NCI-H2171 (cell line): ENCODE measurements at regions not wholly inside any gene's neighbourhood (a gene's known extent, or its start where the extent isn't known, plus 50 kb on each side); places are given as distances from the start of the nearest gene placed in this dataset.

Source experiments
- DNase-seq: peaks from one replicate; lab custom pipeline; 2025; lab: John Stamatoyannopoulos, UW

DNA sequence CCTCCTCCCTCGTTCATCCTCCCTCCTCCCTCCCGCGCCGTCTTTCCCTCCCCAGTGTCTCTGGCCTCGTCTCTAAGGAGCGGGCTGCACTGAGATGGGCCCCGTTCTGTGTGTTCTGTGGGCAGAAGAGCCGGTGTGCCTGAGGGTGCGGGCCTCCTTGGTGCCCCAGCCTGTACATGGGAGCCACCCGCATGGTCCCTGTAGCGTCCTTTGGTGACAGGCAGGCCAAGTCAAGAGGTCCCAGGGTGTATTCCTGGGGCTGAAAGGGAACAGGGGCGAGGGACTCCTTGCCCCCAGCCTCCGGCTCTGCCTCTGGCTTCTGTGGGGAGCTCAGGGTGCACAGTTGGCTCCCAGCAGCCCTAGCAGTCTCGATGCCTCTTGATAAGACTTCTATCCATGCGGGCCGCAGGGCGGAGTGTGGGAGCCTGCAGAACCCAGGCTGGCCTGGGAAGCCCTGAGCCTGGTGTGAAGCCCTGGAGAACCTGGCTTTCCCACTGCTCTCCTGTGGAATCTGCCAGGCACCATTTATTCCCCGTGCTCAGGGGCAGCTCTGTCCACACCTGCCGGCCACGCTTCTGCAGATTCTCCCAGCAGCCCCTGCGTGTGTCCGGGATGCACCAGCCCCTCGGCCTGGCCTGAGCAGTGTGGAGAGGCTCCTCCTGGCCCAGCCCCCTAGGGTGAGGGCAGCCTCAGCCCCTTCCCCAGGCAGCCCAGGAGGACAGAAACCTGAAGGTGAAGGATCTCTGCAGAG is 181.3 kb downstream of the KIF26A start:
- DNase-seq, result no peak

DNA sequence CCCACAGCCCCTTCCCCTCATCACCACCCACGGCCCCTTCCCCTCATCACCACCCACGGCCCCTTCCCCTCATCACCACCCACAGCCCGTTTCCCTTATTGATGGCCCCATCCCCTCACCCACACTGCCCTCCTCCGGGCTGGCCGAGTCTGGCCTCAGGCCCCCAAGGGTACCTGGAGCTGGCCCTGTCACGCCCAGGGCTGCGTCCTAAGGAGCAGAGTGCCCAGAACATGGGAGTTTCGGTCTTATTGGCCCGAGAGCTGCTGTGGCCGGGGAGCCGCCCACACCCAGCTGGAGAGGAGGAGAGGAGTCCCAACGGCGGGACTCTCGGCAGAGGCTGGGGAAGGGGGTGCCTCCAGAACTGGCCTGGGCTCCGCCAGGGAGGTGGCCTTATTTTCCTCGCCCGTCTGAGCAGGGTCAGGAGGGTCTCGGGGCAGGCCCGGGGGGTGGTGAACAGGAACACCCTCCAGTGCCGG is 182.3 kb downstream of the KIF26A start:
- no peak for DNase-seq

DNA sequence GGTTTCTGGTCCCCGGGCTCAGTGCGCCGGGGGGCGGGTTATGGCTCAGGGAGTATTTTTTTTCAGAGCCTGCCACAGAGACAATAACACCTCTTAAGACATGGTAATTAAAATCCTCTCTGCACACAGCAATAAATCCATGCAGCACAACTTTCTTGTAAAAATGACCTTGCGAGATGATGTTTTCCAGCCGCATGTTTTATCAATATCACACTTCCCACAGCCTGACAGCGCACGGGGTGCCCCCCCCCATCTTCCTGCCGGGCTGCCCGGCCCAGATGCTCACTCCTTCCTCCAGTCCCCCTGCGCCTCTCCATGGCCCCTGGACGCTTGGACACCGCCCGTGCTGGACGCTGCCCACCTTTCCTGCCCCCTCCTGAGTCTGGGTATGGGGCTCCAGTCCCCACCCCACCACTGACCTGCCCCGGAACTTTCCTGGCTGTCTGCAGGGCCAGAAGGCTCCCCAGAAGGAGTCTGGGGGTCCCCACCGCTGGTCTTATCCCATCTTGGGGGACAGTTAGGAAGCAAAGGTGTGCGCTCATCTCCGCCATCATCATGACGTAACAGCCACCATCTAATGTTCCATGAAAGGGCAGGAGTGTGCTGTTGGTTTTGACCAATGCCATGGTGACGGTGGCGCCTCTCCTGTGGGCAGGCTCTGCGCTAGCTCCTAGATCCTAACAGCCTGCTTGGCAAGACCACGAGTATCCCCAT is 182.9 kb downstream of the KIF26A start:
- no peak for DNase-seq

DNA sequence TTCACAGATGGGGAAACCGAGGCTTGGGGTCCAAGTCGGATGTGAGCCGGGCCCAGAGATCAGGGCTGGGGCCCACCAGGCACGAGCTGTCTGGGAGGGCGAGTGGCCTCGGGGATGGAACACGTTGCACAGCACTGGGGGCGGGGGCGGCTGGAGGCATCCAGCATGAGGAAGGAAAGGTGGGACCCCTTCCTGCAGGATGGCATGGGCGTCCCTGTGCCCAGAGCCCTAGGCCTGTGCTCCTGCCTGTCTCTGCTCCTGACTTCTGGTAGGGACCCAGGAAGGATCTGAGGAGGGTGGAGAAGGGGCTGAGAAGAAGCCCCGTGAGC is 183.4 kb downstream of the KIF26A start:
- DNase-seq, result no peak

DNA sequence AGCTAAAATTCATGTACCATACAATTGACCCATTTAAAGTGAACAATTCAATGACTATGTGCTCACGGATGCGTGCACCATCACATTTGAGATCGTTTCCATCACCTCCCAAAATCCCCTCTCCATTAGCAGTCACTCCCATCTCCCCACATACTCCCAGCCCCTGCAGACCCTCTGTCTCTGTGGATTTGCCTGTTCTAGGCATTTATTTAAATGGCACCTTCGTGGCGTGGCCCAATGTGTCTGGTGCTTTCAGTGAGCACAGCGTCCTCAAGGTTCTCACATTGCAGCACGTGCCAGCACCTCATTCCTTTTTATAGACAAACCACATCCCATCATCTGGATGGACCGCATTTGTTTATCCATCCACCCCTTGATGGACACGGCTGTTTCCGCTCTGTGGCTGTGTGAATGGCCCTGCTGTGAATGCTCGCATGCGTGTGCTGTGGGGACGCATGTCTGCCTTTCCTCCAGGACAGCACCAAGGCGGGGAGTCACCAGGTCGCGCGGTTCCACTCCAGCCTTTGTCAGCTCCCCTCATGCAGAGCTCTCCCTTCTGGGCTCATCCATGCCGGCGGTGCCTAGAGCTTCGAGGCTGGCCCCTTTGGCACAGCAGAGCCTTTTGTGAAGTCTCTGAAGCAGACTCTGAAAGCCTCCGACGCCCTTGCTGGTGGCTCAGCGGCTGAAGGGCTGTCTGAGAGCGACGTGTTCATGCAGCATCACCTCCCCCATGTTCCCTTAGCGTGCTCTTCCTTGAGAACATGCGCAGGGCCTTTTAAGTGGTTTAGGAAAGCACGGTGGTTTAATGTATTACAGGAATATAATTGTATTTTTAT is 184.4 kb downstream of the KIF26A start:
- no peak for DNase-seq

DNA sequence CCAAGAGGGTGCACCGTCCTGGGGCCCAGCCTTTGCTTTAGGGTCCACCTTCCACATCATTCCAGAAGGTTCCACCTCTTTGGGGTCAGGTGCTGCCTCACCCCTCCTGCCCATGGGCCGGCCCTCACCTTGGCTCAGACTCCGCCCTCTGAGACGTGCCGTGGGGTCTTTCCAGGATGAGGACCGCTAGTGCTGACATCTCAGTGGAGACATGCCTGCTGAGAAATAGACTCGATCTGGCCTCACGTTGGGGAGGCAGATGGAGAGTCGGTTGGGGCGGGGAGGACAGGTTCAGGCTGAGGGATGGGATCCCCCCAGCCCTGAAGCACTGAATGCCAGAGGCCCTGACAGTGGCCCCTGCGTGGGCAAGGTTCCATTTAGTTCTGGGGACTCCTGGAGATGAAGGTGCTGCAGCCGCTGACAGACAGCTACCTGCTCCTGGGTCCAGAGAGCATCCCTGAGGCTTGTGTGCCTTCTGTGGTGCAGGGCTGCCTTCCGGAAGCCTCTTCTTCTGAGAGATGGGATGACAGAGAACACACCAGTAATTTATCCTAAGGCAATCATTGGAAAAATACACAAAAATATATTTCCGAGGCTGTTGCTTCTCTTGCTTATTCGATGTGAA is 185.3 kb downstream of the KIF26A start:
- no peak for DNase-seq

DNA sequence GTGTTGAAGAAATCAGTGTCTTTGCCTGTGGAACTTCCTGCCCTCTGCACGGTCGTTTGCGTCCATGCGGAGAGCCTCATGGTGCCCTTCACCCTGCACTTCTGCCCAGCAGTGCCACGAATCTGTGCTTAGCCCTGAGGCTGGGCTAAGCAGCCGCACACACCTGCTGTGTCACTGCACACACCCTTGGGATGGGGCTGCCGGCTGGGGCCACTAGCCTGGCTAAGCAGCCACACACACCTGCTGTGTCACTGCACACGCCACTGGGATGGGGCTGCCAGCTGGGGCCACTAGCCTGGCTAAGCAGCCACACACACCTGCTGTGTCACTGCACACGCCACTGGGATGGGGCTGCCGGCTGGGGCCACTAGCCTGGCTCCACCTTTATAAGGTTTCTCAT is 188.5 kb downstream of the KIF26A start:
- DNase-seq, result no peak

DNA sequence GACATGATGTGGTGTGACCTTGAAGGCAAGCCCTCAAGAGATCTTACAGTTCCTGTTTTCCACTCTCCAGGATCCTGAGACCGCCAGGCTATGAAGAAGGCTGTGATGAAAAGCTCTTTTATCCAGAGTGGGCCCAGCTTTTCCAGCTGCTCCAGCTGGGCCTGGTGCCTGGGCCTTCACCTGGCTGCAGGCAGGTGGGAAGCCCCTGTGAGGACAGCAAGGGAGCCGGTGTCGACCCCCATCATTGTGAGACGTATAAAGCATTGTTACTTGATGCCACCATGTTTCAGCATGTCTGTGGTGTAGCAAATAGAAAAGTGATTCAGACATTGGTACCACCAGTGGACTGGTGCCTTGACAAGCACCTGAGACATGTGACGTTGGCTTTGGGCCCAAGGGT is 190.2 kb downstream of the KIF26A start:
- DNase-seq, result no peak

DNA sequence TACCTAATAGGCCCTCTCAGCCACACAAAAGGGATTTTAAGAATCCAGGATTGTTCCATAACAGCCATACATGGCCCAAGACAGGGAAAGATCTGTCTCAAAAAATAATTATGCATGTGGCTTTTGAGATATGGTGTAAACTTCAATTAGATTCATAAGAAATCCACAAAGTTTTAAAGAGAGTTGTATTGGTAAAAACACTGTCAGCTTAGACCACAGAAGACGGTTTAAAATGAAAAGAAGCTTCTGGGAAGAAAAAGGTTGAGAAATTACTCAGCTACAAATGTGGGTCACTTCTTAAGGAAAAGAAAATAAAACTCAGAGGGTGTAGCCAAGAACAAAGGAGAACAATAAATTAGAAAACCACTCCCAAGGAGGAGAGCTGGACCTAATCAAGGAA is 191.4 kb downstream of the KIF26A start:
- DNase-seq, result no peak

DNA sequence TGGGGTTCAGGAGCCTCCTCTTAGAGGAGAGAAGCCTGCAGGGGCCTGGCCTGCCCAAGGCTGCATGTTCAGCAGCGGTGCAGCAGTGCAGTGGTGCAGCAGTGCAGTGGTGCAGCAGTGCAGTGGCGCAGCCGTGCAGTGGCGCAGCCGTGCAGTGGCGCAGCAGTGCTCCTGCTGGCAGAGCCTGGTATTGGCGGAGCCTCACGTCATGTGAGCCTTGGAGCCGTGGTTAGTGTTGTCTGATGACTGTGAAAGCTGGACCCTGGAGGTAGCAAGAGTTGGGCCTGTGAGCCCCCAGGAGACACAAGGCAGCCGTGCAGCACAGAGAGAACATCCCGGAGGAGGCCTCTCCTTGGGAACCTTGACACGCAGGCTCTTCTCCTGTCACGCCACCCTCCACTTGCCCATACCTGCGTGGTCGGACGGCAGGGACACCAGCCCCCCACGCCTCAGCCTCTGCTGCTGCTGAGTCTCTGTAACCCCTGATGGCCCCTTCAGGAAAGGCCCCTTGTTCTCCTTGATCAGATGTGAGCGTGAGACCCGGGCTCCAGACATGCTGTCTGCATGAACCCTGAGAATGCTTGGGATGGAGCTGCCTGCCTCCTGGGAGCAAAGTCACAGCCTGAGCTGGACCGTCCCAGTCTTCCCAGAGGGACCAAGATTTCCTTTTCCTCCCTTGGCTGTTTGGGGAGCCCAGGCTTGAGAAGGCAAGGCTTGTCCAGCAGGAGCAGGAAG is 193.7 kb downstream of the KIF26A start:
- no peak for DNase-seq

DNA sequence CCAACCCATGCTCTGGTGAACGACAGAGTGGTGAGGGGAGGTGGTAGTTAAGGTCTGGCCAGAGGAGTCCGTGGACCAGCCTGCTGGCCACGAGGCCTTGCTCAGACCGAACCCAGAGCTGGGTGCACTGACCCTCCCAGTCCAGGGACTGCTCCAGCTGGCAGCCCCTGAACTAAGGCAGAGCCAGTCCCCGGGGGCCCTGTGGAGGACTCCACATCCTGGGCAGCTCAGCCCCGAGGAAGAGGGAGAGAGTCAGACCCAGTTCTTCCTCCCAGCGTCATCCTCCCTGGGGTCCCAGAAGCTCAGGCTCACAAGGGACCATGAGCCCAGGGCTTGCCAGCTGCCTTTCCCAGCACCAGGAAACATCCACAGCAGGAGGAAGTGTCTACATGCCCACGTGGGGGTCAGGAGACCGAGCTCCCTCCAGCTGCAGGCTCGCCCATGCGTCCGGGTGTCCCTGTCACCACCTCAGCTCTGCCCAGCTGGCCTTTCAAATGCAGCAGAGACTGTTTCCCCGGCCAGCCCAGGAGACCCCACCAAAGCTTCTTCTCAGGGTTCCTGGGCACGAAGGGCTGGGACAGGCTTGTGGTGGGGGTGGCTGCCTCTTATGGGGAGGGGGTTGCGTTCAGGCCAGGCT is 194.4 kb downstream of the KIF26A start:
- DNase-seq, result no peak

DNA sequence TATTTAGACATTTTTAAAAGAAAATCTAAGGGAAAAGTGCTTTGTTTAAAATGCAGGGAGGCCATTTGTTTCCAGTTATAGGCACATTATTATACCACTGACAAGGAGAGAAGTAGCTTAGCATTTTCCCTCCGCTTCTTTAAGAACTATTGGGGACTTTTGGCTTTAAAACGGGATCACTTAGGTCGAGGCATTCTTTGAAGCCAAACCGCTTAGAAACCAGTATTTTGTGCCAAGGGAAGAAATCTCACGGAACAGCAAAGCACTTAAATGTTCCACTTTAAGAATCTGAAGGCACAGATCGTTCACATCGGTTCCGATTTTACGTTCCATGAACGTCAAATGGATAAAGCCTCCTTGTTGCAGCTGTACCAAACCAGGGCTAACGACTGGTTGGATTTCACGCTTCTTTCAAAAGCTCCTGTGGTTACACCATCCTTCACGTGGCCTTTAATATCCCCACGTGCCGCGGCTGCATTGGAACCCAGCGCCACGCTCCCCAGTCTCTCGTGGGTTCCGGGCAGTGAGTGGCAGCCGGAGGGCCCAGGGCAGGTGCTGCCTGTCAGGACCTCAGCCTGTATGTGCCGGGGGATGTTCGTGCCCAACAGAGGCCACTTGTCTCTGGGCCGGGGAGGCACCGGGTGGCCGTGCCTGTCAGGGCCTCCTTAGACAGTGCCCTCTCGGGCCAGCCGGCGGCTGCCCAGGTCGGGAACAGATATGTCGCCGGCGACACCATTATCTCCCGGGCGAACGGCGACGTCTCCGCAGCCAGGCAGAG is 195.4 kb downstream of the KIF26A start:
- DNase-seq, result no peak

DNA sequence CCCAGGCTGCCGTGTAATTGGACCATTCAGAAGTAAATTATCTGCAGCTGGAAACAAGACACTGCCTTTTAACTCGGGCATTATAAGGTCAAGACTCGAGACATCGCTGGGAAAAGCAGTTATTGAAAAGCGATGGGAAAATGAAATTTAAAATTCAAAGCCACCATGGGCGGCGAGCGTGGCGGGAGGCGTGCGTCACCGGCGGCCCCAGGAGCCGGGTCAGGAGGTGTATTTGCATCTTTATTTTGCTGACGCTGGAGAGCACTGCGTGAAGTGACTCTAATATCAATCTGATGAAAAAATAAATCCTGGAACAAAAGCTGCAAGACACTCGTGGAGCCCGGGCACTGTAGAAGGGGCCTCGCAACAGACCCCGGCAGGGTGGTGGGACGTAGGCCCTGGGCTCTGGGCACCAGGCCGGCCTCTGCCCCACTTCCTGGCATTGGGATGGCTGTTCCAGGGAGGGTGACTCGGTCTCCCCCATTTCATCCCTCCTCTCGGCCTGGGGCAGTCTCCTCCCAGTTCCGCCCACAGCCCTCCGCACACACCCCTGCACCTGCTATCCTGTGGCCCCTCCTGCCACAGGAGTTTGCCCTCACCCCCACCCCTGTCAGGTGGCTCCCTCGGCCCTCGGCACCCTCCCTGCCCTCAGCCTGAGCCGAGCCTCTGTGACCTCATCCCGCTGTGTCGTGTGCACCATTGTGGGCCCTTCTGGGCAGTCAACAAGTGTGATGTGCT is 196.2 kb downstream of the KIF26A start:
- DNase-seq, result no peak

DNA sequence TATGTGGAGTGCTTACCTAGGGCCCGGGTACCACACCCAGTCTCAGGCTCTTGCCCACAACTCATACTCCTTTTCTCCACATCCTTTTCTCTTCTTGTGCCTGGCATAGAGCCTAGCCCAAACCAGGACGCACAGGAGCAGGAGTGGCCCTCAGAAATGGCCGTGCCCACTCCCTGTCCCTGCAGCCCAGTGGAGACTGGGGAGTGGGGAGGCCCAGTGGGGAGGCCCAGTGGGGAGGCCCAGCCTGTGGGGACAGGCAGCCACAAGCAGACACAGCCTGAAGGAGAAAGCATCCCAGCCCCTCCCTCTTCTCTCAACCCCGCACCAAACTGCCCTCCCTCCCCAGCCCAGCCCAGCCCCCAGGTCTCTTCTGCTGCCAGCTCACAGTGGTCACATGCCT is 196.8 kb downstream of the KIF26A start:
- no peak for DNase-seq

DNA sequence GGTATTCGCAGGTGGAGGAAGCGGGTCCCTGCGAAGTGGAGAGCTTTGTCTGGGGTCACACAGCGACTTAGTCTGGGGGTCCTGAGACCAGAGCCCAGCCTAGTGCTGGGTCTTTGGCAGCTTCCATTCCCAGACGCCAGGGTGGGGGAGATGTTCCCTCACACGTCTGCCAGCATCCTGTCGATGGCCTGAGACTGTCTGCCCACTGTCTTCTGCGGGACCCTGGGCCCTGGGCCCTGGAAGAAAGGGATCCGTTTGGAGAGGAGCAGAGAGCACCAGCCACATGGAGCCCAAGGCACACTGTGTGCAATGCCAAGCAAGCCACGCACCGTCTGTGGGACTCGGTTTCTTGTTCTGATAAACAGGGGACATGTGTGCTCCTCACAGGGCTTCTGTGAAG is 197.2 kb downstream of the KIF26A start:
- no peak for DNase-seq

DNA sequence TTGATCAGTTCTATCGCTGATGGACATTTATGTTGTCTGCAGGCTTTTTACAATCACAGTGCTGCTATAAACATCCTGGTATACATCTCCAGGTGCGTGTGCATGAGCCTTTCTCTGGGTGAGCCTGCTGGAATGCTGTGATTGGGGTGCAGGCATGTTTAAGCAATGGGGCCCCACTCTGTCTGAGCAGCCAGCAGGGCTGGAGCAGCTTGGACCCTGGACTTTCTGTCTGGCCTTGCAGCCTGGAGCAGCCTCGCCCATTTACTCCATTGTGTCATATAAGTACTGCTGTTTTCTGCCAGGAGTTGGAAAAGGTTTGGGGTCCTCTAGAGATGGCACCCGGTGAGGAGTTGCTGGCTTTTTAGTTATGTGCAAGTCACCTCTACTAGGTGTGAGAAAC is 199.0 kb downstream of the KIF26A start:
- no peak for DNase-seq

DNA sequence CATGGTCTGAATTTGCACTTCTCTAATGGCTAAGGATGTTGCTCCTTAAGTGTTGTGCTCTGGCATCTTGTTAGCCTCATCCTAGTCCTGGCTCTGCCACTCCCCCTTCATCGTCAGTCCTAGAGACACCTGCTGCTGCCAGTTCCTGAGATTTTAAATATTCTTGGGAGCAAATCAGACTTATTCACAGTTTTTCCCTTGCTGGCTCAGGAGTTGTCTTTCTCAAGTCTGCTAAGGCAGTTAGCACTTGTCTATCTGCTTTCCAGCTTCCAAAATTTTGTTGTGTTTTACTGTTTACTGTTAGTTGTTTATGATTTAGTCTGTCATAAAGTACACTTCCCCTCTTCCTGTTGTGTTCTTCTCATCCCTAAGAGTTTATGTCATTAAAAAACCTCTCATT is 201.0 kb downstream of the KIF26A start:
- DNase-seq, result no peak

DNA sequence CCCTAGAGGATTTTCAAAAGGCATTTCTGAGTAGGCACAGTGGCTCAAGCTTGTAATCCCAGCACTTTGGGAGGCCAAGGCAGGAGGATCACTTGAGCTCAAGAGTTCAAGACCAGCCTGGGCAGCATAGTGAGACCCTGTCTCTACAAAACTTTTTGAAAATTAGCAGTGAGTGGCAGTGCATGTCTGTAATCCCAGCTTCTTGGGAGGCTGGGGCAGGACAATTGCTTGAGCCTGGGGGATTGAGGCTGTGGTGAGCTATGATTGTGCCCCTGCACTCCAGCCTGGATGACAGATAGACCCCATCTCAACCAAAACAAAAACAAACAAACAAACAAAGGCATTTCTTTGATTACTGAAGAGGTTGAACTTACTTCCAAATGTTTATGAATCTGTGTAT is 201.4 kb downstream of the KIF26A start:
- no peak for DNase-seq

DNA sequence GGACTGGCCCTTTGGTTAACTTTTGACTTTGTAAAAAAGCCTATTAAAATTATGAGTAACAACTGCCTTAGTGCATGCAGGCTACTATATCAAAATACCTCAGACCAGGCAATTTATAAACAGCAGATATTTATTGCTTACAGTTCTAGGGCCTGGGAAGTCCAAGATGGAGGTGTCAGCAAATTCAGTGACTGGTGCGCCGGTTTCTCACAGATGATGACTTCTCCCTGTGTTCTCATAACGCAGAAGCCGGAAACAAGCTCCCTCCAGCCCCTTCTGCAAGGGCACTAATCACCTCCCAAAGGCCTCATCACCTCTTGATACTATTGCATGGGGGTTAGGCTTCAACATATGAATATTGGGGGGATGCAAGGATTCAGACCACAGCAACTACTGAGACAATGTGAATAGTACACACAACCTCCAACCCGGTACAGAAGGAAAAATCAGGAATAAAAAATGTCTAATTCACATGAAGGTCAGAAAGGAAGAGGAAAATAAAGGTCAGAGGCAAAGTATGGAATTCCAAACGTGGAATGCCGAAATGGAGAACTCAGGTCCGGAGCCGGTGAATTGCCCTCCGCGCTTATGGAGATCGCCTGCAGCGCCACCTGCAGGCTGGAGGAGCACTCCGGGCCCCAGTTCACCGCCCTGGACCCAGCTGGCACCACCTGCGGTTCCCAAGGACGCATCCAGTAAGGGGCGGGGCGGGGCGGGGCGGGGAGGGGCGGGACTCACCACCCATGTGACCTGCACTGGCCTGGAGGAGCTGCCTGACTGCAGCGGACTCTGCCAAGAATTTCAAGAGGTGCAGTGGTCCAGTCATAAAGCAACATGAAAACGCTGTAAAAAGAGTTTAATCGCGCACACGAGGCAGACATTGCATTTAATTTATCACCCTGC is 203.4 kb downstream of the KIF26A start:
- peak; percentile 96 for DNase-seq
